ENCODE measurements at regions not wholly inside any gene's neighbourhood (a gene's known extent, or its start where the extent isn't known, plus 50 kb on each side); places are given as distances from the start of the nearest gene placed in this dataset.

GRCh38 chr5:165914456-165914855 lies 2377.0 kb upstream of the WWC1 start:
- no peak for TF ChIP-seq ISL2 (CRISPR knock-in tag; IDR thresholded peaks at IDR 0.05)
- TF ChIP-seq CTCF (CRISPR knock-in tag; IDR thresholded peaks at IDR 0.05): no peak
- no peak for TF ChIP-seq ZNF703 (CRISPR knock-in tag; IDR thresholded peaks at IDR 0.05; ENCODE audit: borderline replicate concordance)
- TF ChIP-seq POLR2A (IDR thresholded peaks at IDR 0.05; ENCODE audit: insufficient read depth in 1 of 2, low read depth in 2 of 2, low read length in 2 of 2): no peak
